ENCODE measurements at regions not wholly inside any gene's neighbourhood (a gene's known extent, or its start where the extent isn't known, plus 50 kb on each side); places are given as distances from the start of the nearest gene placed in this dataset.

GRCh38 chr18:21164548-21165095 is 53.0 kb upstream of the ROCK1 start:
- Histone ChIP-seq H3K4ac (replicated peaks; ENCODE audit: insufficient read length, low read depth, low read length) (no peak overlapping the region), H3K23ac (ENCODE audit: insufficient read length) (no peak overlapping the region), H2BK20ac (ENCODE audit: low read length) (no peak overlapping the region), H4K91ac (replicated peaks; ENCODE audit: insufficient read length, low read length) (no peak overlapping the region), H3K79me1 (ENCODE audit: low read depth, low read length) (no peaks in the 10 kb centered on the region), H2BK12ac (ENCODE audit: low read depth, low read length) (no peak overlapping the region), H2BK120ac (replicated peaks; ENCODE audit: low read depth, low read length) (no peak overlapping the region), H3K79me2 (ENCODE audit: control insufficient read depth in 1 of 2, insufficient read depth in 2 of 2, low read length in 2 of 2) (no peaks in the 10 kb centered on the region), H3K18ac (ENCODE audit: extremely low read depth, low read length) (no peak overlapping the region), H2AFZ (ENCODE audit: low read length) (no peak overlapping the region), H3K4me1 (replicated peaks in 1 of 4; ENCODE audit: control insufficient read depth in 3 of 4, insufficient read depth in 4 of 4, low read length in 3 of 4) (no peaks in the 10 kb centered on the region), H3K9ac (replicated peaks in 1 of 4; ENCODE audit: extremely low read depth in 1 of 4, low read depth in 3 of 4, low read length in 3 of 4) (no peak overlapping the region), H3K4me2 (ENCODE audit: insufficient read depth in 1 of 2, low read depth in 2 of 2, low read length in 2 of 2) (no peak overlapping the region), H3K36me3 (ENCODE audit: control insufficient read depth in 2 of 4, insufficient read depth in 4 of 4, low read length in 3 of 4) (no peaks in the 10 kb centered on the region), H2BK15ac (ENCODE audit: low read length) (no peak overlapping the region), H3K23me2 (ENCODE audit: low read depth, low read length) (no peaks in the 10 kb centered on the region), H3K56ac (replicated peaks; ENCODE audit: insufficient read length, low read depth, low read length) (no peak overlapping the region), H3K27me3 (replicated peaks in 1 of 4; ENCODE audit: control insufficient read depth in 3 of 4, extremely low read depth in 1 of 4, insufficient read depth in 3 of 4, low read length in 3 of 4) (no peaks in the 10 kb centered on the region), H2BK5ac (ENCODE audit: low read depth, low read length) (no peak overlapping the region), H2AK5ac (ENCODE audit: low read depth, low read length) (no peak overlapping the region), H4K5ac (ENCODE audit: insufficient read length, low read depth, low read length) (no peak overlapping the region), H3K14ac (ENCODE audit: insufficient read length) (no peak overlapping the region), H3K4me3 (ENCODE audit: extremely low read depth in 1 of 4, insufficient read depth in 2 of 4, low read depth in 3 of 4, low read length in 4 of 4) (no peak overlapping the region), H3K27ac (ENCODE audit: low read depth, low read length) (no peak overlapping the region), H4K20me1 (replicated peaks in 1 of 2; ENCODE audit: control insufficient read depth in 1 of 2, insufficient read depth in 2 of 2, low read length in 2 of 2) (no peaks in the 10 kb centered on the region), H3K9me3 (ENCODE audit: insufficient read depth in 2 of 2, low read depth in 1 of 2, low read length in 1 of 2) (no peaks in the 10 kb centered on the region), H4K8ac (ENCODE audit: extremely low read depth, insufficient read depth, low read length) (no peak overlapping the region)
- WGBS, 2 experiments (ENCODE audit: extremely low coverage in 1 of 2, insufficient coverage in 1 of 2, insufficient read length in 1 of 2, insufficient replicate concordance in 2 of 2, low coverage in 1 of 2, low lambda C conversion rate in 2 of 2, missing lambda C conversion rate in 1 of 2), result 92 to 100% methylated on average over 1 to 2 of the region's 2 CpGs
- FAIRE-seq, result no peak
- ChIA-PET POLR2A (ENCODE audit: partially characterized antibody) (interaction anchor here (0.5 kb wide), 1 partner anchor 34 kb away, joined by 3 read pairs; no protein-coding TSS in a partner anchor), CTCF (ENCODE audit: partially characterized antibody) (no interaction called here)
- DNase-seq (ENCODE audit: low read depth in 1 of 2, low spot score in 2 of 2), result no peak
- TF ChIP-seq EP300 (IDR thresholded peaks at IDR 0.05; ENCODE audit: borderline replicate concordance in 1 of 2, low read depth in 2 of 2, low read length in 2 of 2), result no peak
- no peak for TF ChIP-seq CHD1 (IDR thresholded peaks at IDR 0.05; ENCODE audit: low read depth, low read length)
- TF ChIP-seq SIN3A (conservative IDR thresholded peaks at IDR 0.05 in 1 of 2, IDR thresholded peaks at IDR 0.05 in 1 of 2; ENCODE audit: low read depth in 1 of 2, low read length in 2 of 2), result no peak
- TF ChIP-seq, protein P1, sequence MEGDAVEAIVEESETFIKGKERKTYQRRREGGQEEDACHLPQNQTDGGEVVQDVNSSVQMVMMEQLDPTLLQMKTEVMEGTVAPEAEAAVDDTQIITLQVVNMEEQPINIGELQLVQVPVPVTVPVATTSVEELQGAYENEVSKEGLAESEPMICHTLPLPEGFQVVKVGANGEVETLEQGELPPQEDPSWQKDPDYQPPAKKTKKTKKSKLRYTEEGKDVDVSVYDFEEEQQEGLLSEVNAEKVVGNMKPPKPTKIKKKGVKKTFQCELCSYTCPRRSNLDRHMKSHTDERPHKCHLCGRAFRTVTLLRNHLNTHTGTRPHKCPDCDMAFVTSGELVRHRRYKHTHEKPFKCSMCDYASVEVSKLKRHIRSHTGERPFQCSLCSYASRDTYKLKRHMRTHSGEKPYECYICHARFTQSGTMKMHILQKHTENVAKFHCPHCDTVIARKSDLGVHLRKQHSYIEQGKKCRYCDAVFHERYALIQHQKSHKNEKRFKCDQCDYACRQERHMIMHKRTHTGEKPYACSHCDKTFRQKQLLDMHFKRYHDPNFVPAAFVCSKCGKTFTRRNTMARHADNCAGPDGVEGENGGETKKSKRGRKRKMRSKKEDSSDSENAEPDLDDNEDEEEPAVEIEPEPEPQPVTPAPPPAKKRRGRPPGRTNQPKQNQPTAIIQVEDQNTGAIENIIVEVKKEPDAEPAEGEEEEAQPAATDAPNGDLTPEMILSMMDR (IDR thresholded peaks at IDR 0.05; ENCODE audit: control extremely low read depth in 1 of 3, insufficient read depth in 1 of 3, low read depth in 1 of 3, low read length in 3 of 3), result no peak
- TF ChIP-seq CTBP2 (IDR thresholded peaks at IDR 0.05; ENCODE audit: borderline replicate concordance, insufficient read depth, insufficient read length, low read length), result no peak
- TF ChIP-seq, protein P2, sequence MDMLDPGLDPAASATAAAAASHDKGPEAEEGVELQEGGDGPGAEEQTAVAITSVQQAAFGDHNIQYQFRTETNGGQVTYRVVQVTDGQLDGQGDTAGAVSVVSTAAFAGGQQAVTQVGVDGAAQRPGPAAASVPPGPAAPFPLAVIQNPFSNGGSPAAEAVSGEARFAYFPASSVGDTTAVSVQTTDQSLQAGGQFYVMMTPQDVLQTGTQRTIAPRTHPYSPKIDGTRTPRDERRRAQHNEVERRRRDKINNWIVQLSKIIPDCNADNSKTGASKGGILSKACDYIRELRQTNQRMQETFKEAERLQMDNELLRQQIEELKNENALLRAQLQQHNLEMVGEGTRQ (IDR thresholded peaks at IDR 0.05; ENCODE audit: low read length), result no peak
- no peak for TF ChIP-seq TAF1 (IDR thresholded peaks at IDR 0.05; ENCODE audit: low read depth, low read length)
- TF ChIP-seq RAD21 (IDR thresholded peaks at IDR 0.05 in 1 of 2, conservative IDR thresholded peaks at IDR 0.05 in 1 of 2; ENCODE audit: low read depth in 2 of 2, low read length in 2 of 2), result no peak
- TF ChIP-seq HDAC2 (IDR thresholded peaks at IDR 0.05; ENCODE audit: borderline replicate concordance in 1 of 2, low read depth in 2 of 2, low read length in 2 of 2), result no peak

Data from H1 (cell line).